HEK293T (cell line): ENCODE measurements at regions not wholly inside any gene's neighbourhood (a gene's known extent, or its start where the extent isn't known, plus 50 kb on each side); places are given as distances from the start of the nearest gene placed in this dataset.

Experiments used
- CTCF ChIA-PET: fragments of 350-600 bp; formaldehyde crosslinking; extraction: SDS; loops from one replicate; lab custom pipeline; 2021; ENCODE audit warnings: antibody characterized with exemption, inconsistent platforms; lab: Yijun Ruan, JAX
- POLR2A ChIA-PET: fragments of 350-600 bp; formaldehyde crosslinking; extraction: SDS; loops from one replicate; lab custom pipeline; 2020; ENCODE audit warnings: antibody characterized with exemption, inconsistent platforms; lab: Yijun Ruan, JAX
- DNase-seq: peaks from one replicate; pipeline ENCODE4 v3.0.0; 2012; ENCODE audit warnings: mixed read lengths; ENCODE audit errors: extremely low spot score
- ARNT ChIP-seq: fragments of 450-650 bp; IDR thresholded peaks from 2 replicates; pipeline ENCODE4 v1.6.1; 2017; ENCODE audit warnings: mild to moderate bottlenecking
- BHLHE40 ChIP-seq: fragments of 450-650 bp; IDR thresholded peaks from 2 replicates; pipeline ENCODE4 v1.6.1; 2016; ENCODE audit warnings: mild to moderate bottlenecking, moderate library complexity, borderline replicate concordance
- CTBP1 ChIP-seq: fragments of 450-650 bp; IDR thresholded peaks from 2 replicates; pipeline ENCODE4 v1.6.1; 2016; ENCODE audit warnings: borderline replicate concordance
- ELF4 ChIP-seq: fragments of 450-650 bp; IDR thresholded peaks from 2 replicates; pipeline ENCODE4 v1.6.1; 2017; ENCODE audit warnings: antibody characterized with exemption
- FOXA1 ChIP-seq: fragments of 450-650 bp; IDR thresholded peaks from 2 replicates; pipeline ENCODE4 v1.6.1; 2016; ENCODE audit warnings: mild to moderate bottlenecking
- FOXK2 ChIP-seq: fragments of 450-650 bp; IDR thresholded peaks from 2 replicates; pipeline ENCODE4 v1.6.1; 2016; ENCODE audit warnings: mild to moderate bottlenecking
- FOXM1 ChIP-seq: fragments of 450-650 bp; IDR thresholded peaks from 2 replicates; pipeline ENCODE4 v1.6.1; 2017; ENCODE audit warnings: mild to moderate bottlenecking, borderline replicate concordance
- HDGF ChIP-seq: fragments of 450-650 bp; IDR thresholded peaks from 2 replicates; pipeline ENCODE4 v1.6.1; 2017; ENCODE audit warnings: antibody characterized with exemption, borderline replicate concordance
- L3MBTL2 ChIP-seq: fragments of 450-650 bp; conservative IDR thresholded peaks from 2 replicates; pipeline ENCODE4 v1.6.1; 2016; ENCODE audit warnings: mild to moderate bottlenecking
- LEF1 ChIP-seq: fragments of 450-650 bp; IDR thresholded peaks from 2 replicates; pipeline ENCODE4 v1.6.1; 2017; ENCODE audit warnings: mild to moderate bottlenecking, borderline replicate concordance
- NFRKB ChIP-seq: fragments of 450-650 bp; IDR thresholded peaks from 2 replicates; pipeline ENCODE4 v1.6.1; 2016; ENCODE audit warnings: mild to moderate bottlenecking, moderate library complexity
- PKNOX1 ChIP-seq: fragments of 450-650 bp; IDR thresholded peaks from 2 replicates; pipeline ENCODE4 v1.6.1; 2016
- SP1 ChIP-seq: fragments of 450-650 bp; IDR thresholded peaks from 2 replicates; pipeline ENCODE4 v1.6.1; 2017
- SUZ12 ChIP-seq: fragments of 450-650 bp; IDR thresholded peaks from 2 replicates; pipeline ENCODE4 v1.6.1; 2016; ENCODE audit warnings: mild to moderate bottlenecking
- TARDBP ChIP-seq: fragments of 450-650 bp; IDR thresholded peaks from 2 replicates; pipeline ENCODE4 v1.6.1; 2016
- ZNF384 ChIP-seq: fragments of 450-650 bp; IDR thresholded peaks from 2 replicates; pipeline ENCODE4 v1.6.1; 2016

GRCh38 chr1:217253351-217253750 lies 377.5 kb downstream of the GPATCH2 start:
- DNase-seq, result no peak
- POLR2A ChIA-PET, result no interaction called here
- TF ChIP-seq L3MBTL2, result no peak
- no peak for TF ChIP-seq LEF1
- TF ChIP-seq ZNF384, result no peak
- no peak for TF ChIP-seq FOXK2
- TF ChIP-seq TARDBP, result no peak
- no peak for TF ChIP-seq SUZ12
- no peak for TF ChIP-seq ELF4
- no peak for TF ChIP-seq HDGF
- TF ChIP-seq FOXM1, result no peak
- TF ChIP-seq NFRKB, result no peak
- no peak for TF ChIP-seq BHLHE40
- TF ChIP-seq CTBP1, result no peak
- TF ChIP-seq PKNOX1, result no peak
- no peak for TF ChIP-seq SP1
- CTCF ChIA-PET, result no interaction called here

- POLR2A ChIA-PET, result no interaction called here
- CTCF ChIA-PET, result no interaction called here
- TF ChIP-seq LEF1 (no peak), HDGF (no peak), PKNOX1 (no peak), CTBP1 (no peak), ZNF384 (no peak), TARDBP (no peak)
- no peak for DNase-seq
These were observed 379.8 kb downstream of the GPATCH2 start for GRCh38 chr1:217251121-217251520.

GRCh38 chr1:217249857-217250256 lies 381.0 kb downstream of the GPATCH2 start:
- CTCF ChIA-PET, result no interaction called here

GRCh38 chr1:217244971-217245370 lies 385.9 kb downstream of the GPATCH2 start:
- no peak for DNase-seq
- ChIA-PET POLR2A (no interaction called here), CTCF (no interaction called here)
- TF ChIP-seq BHLHE40, result no peak
- TF ChIP-seq SP1, result no peak
- no peak for TF ChIP-seq L3MBTL2
- TF ChIP-seq FOXK2, result no peak
- no peak for TF ChIP-seq LEF1
- TF ChIP-seq FOXM1, result no peak
- TF ChIP-seq SUZ12, result no peak
- no peak for TF ChIP-seq HDGF
- TF ChIP-seq ARNT, result no peak
- no peak for TF ChIP-seq CTBP1

More at GRCh38 chr1:217249857-217250256, 381.0 kb downstream of the GPATCH2 start:
- POLR2A ChIA-PET, result no interaction called here
- TF ChIP-seq PKNOX1 (no peak), CTBP1 (no peak), TARDBP (no peak), HDGF (no peak), SP1 (no peak), FOXK2 (no peak), ZNF384 (no peak), ELF4 (no peak), FOXA1 (no peak), BHLHE40 (no peak), NFRKB (no peak), SUZ12 (no peak), FOXM1 (no peak), ARNT (no peak), L3MBTL2 (no peak), LEF1 (no peak)
- DNase-seq, result no peak

GRCh38 chr1:217240656-217241055 lies 390.2 kb downstream of the GPATCH2 start:
- ChIA-PET POLR2A (no interaction called here), CTCF (no interaction called here)
- no peak for TF ChIP-seq SUZ12
- no peak for TF ChIP-seq L3MBTL2
- no peak for TF ChIP-seq PKNOX1
- no peak for TF ChIP-seq LEF1
- TF ChIP-seq ZNF384, result no peak
- TF ChIP-seq FOXA1, result no peak
- TF ChIP-seq TARDBP, result no peak
- no peak for TF ChIP-seq FOXK2
- no peak for TF ChIP-seq CTBP1
- TF ChIP-seq BHLHE40, result no peak
- no peak for TF ChIP-seq HDGF
- DNase-seq, result no peak

GRCh38 chr1:217238945-217239344 lies 391.9 kb downstream of the GPATCH2 start:
- no peak for DNase-seq
- POLR2A ChIA-PET, result no interaction called here
- CTCF ChIA-PET, result no interaction called here
- no peak for TF ChIP-seq LEF1

GRCh38 chr1:217230412-217230811 lies 400.5 kb downstream of the GPATCH2 start:
- TF ChIP-seq LEF1 (no peak), ELF4 (no peak), HDGF (no peak), FOXK2 (no peak), CTBP1 (no peak), NFRKB (no peak), SUZ12 (no peak), SP1 (no peak), ARNT (no peak), BHLHE40 (no peak)

More at GRCh38 chr1:217230412-217230811, 400.5 kb downstream of the GPATCH2 start:
- no peak for DNase-seq
- ChIA-PET POLR2A (no interaction called here), CTCF (no interaction called here)
